NCI-H2171 treated with DMSO at 0.1 percent for 48 hours (cell line): ENCODE measurements at regions not wholly inside any gene's neighbourhood (a gene's known extent, or its start where the extent isn't known, plus 50 kb on each side); places are given as distances from the start of the nearest gene placed in this dataset.
A peak's percentile ranks its signal among the peaks of the same experiment; 100 is the strongest.
"Not testable (repeated sequence)": the region's sequence is repeated elsewhere in the genome, so short reads cannot be mapped to it uniquely, and the experiment has no call there.

ENCODE experiments used
- DNase-seq: peaks from one replicate; lab custom pipeline; 2025; lab: John Stamatoyannopoulos, UW

DNA sequence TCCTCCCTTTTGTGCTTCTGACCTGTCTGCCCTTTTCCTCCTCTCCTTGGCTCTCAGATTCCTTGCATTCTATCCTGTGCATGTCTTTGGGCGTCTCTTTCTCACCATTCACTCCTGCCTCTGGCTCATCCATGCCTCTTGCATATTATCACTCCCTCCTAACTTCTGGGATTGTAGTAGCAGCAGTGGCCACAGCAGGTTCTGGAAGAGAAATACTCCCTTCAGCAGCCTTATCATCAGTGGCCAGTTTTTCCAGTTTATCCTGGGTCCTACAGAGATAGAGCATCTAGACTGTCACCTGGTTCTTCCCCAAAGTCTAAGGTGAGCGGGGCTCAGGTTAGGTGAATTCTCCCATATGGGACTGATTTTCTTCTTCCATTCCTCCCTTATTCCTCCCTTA, 354.0 kb upstream of the CCL2 start:
- no peak for DNase-seq

GRCh38 chr17:33902901-33903449, 352.1 kb upstream of the CCL2 start:
- DNase-seq, result no peak

DNA sequence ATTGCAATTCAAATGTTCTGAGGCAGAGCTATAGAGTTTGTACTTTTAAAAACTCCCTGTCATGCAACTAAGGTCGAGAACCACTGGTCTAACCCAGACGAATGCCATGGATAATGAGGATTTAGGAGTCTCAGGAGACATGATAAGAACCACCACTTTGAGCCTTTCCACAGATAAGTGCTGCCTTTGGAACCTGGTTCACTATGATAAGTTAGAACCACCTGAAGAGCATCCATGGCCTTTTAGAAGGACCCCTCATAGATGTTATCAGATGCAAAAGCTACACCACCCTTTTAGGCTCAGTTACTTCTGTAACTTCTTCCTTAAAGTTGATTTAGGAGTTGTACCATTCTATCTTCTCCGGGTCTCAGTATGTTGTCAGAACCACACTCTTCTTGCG, 350.6 kb upstream of the CCL2 start:
- no peak for DNase-seq

DNA sequence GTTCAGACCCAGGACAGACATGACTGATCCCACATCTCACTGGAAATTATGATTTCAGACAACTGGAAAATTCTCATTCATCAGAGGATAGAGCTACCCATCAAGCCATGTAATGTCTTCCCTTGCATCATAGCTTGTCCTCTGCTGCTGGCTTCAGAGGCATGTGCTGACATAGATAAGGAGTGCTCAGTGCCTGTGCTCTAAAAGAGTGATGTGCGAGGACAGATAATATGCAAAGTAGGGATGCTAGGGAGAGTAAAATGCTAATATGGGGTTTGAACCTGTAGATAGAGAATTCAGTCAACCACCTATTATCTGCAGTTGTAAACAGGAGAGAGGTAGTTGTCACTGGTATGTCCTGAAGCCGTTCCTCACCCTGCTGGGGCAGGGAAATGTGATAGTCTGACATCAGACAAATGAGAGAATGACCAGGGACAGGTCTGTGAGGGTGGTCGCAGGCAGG, 349.7 kb upstream of the CCL2 start:
- DNase-seq, result no peak

DNA sequence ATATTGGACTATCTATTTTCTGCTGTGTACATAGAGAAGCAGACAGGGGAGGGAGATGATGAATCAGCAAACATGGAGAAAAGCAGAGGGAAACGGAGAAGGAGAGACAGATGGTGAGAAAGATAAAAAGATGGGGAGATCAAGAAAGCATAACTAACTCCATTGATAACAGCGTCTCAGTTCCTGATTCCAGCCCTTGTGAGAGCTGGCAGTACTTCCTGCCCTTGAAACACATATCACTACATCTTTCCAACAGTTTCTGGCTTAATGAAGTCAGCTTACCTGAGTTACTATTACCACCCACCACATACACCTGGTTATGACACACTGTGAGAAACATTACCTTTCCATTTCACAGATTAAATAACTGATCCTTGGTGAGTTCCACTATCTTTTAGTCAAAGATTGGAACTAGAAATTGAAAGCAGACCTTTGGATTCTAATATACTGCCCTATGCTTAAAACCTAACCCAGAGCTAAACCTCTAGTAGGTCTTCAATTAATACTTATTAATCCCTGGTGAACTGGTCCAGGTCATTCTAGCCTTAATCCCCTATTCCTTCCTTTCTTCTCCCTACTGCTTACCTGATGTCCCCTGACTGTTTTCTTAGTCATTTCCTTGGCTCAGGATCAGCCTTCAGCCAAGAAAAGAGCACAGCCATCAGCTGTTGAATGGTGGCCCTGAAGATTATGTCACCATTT, 346.6 kb upstream of the CCL2 start:
- no peak for DNase-seq

DNA sequence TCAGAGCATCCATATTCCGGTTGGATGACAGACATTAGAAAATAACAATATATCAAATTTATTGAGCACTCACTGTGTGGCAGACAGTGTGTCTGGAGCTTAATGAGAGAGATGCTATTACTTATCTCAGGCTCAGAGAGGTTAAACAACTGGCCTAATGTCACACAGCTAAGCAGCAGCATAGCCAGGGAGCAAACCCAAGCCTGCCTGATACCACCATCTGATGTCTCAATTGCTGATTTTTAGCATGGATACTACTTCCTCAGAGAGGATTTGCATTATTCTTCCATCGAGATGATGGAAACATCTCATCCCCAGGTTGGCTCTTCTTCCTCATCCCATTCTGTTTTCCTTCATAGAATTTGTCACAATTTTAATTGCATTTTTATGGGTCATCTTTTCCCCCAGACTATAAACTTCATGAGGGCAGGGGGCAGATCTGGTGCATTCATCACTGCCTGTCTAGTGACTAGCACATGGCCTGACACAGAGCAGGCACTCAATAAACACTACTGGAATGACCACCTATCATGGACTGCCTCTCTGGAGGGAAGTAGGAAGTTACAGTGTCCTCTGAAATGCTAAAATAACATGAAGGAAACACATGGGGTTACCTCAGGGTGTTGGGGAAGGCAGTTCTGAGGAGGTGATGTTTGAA, 344.8 kb upstream of the CCL2 start:
- no peak for DNase-seq

- no peak for DNase-seq
These were observed 341.0 kb upstream of the CCL2 start for GRCh38 chr17:33914125-33914524.

- no peak for DNase-seq
These were observed 332.1 kb upstream of the CCL2 start for GRCh38 chr17:33922971-33923370.

DNA sequence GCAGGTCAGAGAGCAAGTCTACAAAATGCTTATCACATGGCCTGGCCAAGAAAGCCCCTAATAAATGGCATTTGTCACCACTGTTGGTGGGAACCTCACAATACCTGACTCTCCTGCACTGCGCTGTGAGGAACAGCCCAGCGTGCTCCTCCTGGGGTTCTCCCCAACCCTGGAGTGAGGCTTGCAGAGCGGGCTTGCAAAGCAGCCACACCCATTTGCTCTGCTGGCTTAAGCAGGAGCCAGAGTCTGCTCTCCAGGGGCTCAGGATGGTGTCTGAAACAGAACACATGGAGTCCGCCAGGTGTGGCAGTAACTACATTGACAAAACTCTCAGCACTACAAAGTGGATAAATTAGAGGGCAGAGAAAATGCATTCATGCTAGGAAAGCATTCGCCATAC, 331.0 kb upstream of the CCL2 start:
- DNase-seq, result no peak

DNA sequence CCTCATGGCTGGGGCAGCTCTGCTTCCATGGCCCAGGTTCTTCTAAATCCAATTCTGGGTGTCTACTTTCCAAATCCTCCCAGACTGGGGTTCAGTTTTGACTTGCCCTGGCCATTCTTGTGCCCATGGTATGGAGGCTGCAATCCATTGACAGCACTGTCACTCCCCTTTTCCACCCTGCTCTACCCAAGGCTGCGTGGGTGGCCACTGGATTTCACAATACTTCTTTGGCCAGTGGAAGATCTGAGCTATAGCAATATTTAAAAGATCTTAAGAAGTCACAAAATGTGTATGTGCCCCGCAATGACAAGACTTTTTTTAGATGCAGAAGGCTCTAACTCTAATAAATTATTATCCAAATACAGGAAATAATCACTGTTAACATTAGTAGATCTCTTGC, 329.4 kb upstream of the CCL2 start:
- no peak for DNase-seq

- peak; percentile 83 for DNase-seq
These were observed 327.4 kb upstream of the CCL2 start for GRCh38 chr17:33927732-33928133.

- no peak for DNase-seq
These were observed 325.8 kb upstream of the CCL2 start for GRCh38 chr17:33929181-33929724.

GRCh38 chr17:33931148-33931814, 323.8 kb upstream of the CCL2 start:
- not testable (repeated sequence) for DNase-seq

DNA sequence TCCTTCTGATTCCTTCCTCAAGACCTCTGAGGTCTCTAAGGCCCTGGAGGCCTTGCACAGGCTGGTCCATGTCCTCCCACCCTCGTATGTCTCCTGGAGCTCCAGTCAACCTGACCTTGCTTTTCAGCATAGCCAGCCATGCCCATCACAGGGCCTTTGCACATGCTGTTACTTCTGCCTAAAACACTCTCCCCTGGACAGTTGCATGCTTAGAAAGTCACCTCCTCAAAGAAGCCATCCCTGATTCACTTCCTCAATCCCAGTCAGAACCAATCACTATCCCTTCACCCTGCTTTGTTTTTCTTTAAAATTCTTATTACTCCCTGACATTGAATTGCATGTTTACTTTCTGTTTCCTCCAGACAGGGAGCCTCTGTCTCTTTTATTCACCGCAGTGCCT, 322.1 kb upstream of the CCL2 start:
- no peak for DNase-seq

DNA sequence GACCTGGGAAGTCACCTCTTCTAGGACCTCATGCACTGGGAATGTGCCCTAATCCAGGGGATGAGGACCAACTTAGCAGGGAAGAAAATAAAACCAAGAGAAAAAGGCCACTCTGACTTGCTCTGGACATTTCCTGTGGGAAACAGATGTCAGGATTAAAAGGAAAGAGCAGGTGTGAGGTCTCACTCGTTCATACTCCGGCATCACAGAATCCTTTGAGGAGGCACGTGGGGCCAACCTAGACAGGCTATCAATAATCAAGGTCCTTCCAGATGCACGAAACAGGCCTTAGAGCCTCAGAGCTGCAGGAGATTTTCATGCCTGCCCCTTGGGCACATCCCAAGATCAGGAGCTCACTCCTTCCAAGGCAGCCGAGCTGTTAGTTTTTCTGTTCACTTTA, 321.5 kb upstream of the CCL2 start:
- DNase-seq, result no peak

GRCh38 chr17:33934696-33935095, 320.4 kb upstream of the CCL2 start:
- no peak for DNase-seq

GRCh38 chr17:33935822-33936221, 319.3 kb upstream of the CCL2 start:
- DNase-seq, result no peak

- DNase-seq, result no peak
These were observed 318.3 kb upstream of the CCL2 start for GRCh38 chr17:33936764-33937163.

DNA sequence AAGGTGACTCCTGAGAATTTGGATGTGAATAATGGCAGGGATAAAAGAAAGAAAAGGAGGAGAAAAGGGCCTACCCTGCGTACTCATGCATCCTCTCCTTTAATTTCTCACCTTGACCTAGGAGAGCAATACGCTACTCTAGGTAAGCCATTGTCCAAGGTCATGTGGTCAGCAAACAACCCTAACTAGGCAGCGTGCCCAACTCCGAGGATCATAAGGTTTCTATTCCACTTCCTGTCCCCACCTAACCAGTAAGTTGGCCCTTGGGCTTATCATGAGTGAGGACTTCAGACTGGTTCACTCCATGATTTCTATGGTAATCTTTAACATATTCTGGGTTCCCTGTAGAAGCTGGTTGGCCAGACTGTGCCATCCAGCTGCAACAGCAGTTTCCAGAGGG, 315.1 kb upstream of the CCL2 start:
- no peak for DNase-seq

DNA sequence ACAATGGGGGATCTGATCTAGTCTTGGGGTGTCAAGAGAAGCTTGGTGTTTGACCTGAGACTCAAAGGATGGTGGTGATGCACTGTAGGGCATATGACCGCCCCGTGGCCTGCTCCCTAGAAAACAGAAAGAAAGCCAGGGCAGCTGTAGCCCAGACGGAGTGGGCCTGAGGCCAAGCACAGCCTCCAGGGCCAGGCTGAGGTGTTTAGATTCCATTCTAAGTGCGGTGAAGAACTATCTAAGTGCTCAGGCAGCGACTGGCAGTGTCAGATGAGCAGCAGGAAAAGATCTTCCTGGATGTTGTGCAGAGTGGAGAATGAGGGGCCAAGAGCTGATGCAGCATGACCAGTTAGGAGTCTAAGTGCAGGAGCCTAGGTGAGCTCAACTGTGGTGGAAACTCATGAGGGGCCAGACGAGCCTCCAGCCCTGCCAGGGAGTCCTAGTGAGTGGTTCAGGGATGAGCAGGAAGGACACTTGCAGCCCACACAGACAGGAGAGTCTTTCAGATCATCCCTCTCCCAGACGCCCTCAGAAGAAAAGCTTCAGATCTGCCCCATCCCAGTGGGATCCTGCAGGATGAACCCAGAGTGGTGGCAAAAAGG, 314.2 kb upstream of the CCL2 start:
- DNase-seq, result no peak

GRCh38 chr17:33941744-33942143, 313.3 kb upstream of the CCL2 start:
- DNase-seq, result no peak

DNA sequence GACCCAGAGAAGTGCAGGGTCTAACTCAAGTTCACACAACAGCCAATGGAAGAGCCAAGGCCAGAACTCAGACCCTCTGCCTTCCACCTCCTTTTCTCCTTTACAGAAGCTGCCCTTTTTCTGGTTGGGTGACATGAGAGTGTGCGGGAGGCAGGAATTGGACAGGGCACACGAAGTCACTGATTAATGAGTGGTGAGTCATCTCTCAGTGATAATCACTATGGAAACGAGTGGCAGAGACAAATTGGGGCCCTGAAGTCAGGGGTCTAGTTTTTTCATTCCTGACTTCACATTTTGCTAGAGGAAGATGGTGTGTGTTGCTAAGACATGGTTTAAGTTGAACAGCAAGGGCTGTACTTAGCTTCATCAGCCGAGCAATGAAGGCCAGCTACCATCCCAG, 312.7 kb upstream of the CCL2 start:
- DNase-seq, result no peak
